ENCODE measurements at regions not wholly inside any gene's neighbourhood (a gene's known extent, or its start where the extent isn't known, plus 50 kb on each side); places are given as distances from the start of the nearest gene placed in this dataset.

DNA sequence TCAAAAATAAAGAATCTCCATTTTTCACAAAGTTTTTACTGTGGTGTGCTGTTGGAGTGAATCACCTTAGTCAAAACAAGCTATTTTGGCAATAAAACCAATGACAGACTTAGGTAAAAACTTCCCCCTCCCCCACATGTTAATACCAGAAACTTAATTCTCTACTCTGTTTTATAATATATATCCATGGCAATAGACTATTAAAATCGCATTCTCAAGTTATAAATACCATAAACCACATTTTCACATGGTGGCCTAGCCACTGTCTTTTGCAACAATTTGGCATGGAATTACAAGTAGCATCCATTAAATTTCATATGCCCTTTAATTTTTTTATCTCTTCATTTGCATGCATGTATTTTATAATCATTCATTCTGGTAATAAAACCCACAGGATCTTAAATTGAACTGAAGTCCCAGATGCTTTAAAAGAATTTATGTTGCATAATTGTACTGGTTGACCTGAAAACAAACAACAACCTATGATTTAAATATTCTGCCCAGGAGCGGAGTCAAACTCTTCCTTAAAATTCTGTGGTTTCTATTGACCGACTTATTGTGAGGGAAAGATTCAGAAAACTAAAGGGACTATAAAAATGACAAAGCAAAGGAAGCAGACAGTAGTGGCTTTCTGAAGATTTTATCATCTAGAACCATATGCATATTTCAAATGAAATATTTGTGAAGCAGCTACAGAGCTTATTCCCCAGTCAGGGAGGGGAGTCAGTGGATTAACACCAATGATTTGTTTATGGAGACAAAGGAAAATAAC is 229.0 kb upstream of the TBL1XR1 start:
- H3K9me3 ChIP-seq (ENCODE audit: control insufficient read depth in 4 of 4, low read length in 3 of 4), result no peaks in the 10 kb centered on the region
- whole genome bisulfite sequencing, result 90% methylated on average over 3 of the region's 3 CpGs
- no peaks in the 10 kb centered on the region for H3K36me3 ChIP-seq (ENCODE audit: control insufficient read depth in 4 of 4, insufficient read depth in 3 of 4, low read depth in 1 of 4, low read length in 3 of 4)
- H3K4me3 ChIP-seq (ENCODE audit: low read depth in 1 of 3, low read length in 3 of 3), result no peak overlapping the region
- no peak overlapping the region for H3K27ac ChIP-seq (ENCODE audit: low read depth in 1 of 2, low read length in 2 of 2)
- TF ChIP-seq HNF4G (IDR thresholded peaks at IDR 0.05) (no peak), RXRA (IDR thresholded peaks at IDR 0.05) (no peak), TAF1 (conservative IDR thresholded peaks at IDR 0.05) (no peak)
- TF ChIP-seq, protein P1, sequence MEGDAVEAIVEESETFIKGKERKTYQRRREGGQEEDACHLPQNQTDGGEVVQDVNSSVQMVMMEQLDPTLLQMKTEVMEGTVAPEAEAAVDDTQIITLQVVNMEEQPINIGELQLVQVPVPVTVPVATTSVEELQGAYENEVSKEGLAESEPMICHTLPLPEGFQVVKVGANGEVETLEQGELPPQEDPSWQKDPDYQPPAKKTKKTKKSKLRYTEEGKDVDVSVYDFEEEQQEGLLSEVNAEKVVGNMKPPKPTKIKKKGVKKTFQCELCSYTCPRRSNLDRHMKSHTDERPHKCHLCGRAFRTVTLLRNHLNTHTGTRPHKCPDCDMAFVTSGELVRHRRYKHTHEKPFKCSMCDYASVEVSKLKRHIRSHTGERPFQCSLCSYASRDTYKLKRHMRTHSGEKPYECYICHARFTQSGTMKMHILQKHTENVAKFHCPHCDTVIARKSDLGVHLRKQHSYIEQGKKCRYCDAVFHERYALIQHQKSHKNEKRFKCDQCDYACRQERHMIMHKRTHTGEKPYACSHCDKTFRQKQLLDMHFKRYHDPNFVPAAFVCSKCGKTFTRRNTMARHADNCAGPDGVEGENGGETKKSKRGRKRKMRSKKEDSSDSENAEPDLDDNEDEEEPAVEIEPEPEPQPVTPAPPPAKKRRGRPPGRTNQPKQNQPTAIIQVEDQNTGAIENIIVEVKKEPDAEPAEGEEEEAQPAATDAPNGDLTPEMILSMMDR (IDR thresholded peaks at IDR 0.05; ENCODE audit: low read depth, low read length, missing input control), result no peak
- H3K4me1 ChIP-seq (ENCODE audit: control insufficient read depth in 4 of 4, insufficient read depth in 4 of 4, low read length in 3 of 4), result no peaks in the 10 kb centered on the region
- H3K27me3 ChIP-seq (ENCODE audit: control insufficient read depth in 4 of 4, insufficient read depth in 4 of 4, low read length in 3 of 4), result no peaks in the 10 kb centered on the region
- no peak for DNase-seq (ENCODE audit: low spot score)
- no peak overlapping the region for H3K9ac ChIP-seq (ENCODE audit: low read depth in 1 of 2, low read length in 2 of 2)

DNA sequence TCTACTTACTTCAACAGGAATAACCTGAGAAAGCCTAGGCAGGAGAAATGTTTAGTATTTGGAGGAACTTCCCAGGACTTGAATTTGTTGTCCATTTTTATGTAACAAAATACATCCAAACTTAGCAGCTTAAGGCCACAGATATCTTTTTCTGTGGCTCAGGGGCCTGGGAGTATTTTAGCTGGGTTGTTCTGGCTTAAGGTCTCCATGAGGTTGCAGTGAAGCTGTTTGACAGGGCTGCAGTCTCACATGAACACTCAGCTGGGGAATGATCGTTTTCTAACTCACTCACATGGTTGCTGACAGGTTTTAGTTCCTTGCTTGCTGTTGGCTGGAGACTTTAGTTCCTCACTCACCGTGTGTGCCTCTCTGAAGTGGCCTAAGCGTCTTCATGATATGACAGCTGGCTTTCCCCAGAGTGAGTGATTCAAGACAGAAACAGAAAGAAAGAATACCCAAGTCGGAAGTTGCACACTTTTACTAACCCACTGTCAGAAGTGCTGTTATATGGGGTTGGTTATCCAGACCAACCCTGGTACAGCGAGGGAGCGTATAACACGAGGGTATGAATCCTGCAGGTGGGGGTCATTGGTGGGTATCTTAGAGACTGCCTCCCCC is 229.7 kb upstream of the TBL1XR1 start:
- 83% methylated on average over 7 of the region's 7 CpGs for WGBS
- H3K27ac ChIP-seq (ENCODE audit: low read depth in 1 of 2, low read length in 2 of 2), result no peak overlapping the region

DNA sequence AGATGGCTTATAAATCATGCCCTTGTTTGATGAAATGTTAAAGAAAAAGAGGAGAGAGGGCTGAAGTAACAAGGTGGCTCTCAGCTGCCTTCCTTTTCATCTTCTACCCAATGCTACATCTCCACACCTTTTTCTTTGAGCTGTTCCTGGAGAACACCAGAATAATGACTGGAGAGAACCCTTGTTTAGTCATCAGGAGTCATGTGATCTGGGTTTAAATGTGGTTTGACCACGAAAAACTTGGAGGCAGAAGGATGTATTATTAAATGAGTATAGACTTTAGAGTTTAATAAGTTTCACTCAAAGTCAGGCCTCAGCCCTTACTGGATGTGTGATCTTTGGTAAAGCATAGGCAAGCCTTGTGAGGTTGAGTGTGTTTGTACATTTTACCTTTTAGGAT is 230.3 kb upstream of the TBL1XR1 start:
- no peak overlapping the region for H3K4me3 ChIP-seq (ENCODE audit: low read depth in 1 of 3, low read length in 3 of 3)
- no peak overlapping the region for H3K27ac ChIP-seq (ENCODE audit: low read depth in 1 of 2, low read length in 2 of 2)
- no peaks in the 10 kb centered on the region for H3K27me3 ChIP-seq (ENCODE audit: control insufficient read depth in 4 of 4, insufficient read depth in 4 of 4, low read length in 3 of 4)
- 58% methylated on average over 1 of the region's 1 CpG for WGBS
- H3K9ac ChIP-seq (ENCODE audit: low read depth in 1 of 2, low read length in 2 of 2), result no peak overlapping the region
- no peaks in the 10 kb centered on the region for H3K4me1 ChIP-seq (ENCODE audit: control insufficient read depth in 4 of 4, insufficient read depth in 4 of 4, low read length in 3 of 4)
- DNase-seq (ENCODE audit: low spot score), result no peak
- no peaks in the 10 kb centered on the region for H3K36me3 ChIP-seq (ENCODE audit: control insufficient read depth in 4 of 4, insufficient read depth in 3 of 4, low read depth in 1 of 4, low read length in 3 of 4)
- no peaks in the 10 kb centered on the region for H3K9me3 ChIP-seq (ENCODE audit: control insufficient read depth in 4 of 4, low read length in 3 of 4)
- TF ChIP-seq HNF4G (IDR thresholded peaks at IDR 0.05), result no peak
- TF ChIP-seq NR2F2 (IDR thresholded peaks at IDR 0.05), result no peak
- TF ChIP-seq, protein P2, sequence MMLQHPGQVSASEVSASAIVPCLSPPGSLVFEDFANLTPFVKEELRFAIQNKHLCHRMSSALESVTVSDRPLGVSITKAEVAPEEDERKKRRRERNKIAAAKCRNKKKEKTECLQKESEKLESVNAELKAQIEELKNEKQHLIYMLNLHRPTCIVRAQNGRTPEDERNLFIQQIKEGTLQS (IDR thresholded peaks at IDR 0.05), result no peak
- no peak for TF ChIP-seq SP1 (IDR thresholded peaks at IDR 0.05)
- TF ChIP-seq, protein P3, sequence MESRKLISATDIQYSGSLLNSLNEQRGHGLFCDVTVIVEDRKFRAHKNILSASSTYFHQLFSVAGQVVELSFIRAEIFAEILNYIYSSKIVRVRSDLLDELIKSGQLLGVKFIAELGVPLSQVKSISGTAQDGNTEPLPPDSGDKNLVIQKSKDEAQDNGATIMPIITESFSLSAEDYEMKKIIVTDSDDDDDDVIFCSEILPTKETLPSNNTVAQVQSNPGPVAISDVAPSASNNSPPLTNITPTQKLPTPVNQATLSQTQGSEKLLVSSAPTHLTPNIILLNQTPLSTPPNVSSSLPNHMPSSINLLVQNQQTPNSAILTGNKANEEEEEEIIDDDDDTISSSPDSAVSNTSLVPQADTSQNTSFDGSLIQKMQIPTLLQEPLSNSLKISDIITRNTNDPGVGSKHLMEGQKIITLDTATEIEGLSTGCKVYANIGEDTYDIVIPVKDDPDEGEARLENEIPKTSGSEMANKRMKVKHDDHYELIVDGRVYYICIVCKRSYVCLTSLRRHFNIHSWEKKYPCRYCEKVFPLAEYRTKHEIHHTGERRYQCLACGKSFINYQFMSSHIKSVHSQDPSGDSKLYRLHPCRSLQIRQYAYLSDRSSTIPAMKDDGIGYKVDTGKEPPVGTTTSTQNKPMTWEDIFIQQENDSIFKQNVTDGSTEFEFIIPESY (IDR thresholded peaks at IDR 0.05), result no peak
- TF ChIP-seq GABPA (IDR thresholded peaks at IDR 0.05 in 1 of 2, conservative IDR thresholded peaks at IDR 0.05 in 1 of 2), result no peak
- TF ChIP-seq EGR1 (IDR thresholded peaks at IDR 0.05; ENCODE audit: low read depth in 2 of 2), result no peak
- TF ChIP-seq, protein P4, sequence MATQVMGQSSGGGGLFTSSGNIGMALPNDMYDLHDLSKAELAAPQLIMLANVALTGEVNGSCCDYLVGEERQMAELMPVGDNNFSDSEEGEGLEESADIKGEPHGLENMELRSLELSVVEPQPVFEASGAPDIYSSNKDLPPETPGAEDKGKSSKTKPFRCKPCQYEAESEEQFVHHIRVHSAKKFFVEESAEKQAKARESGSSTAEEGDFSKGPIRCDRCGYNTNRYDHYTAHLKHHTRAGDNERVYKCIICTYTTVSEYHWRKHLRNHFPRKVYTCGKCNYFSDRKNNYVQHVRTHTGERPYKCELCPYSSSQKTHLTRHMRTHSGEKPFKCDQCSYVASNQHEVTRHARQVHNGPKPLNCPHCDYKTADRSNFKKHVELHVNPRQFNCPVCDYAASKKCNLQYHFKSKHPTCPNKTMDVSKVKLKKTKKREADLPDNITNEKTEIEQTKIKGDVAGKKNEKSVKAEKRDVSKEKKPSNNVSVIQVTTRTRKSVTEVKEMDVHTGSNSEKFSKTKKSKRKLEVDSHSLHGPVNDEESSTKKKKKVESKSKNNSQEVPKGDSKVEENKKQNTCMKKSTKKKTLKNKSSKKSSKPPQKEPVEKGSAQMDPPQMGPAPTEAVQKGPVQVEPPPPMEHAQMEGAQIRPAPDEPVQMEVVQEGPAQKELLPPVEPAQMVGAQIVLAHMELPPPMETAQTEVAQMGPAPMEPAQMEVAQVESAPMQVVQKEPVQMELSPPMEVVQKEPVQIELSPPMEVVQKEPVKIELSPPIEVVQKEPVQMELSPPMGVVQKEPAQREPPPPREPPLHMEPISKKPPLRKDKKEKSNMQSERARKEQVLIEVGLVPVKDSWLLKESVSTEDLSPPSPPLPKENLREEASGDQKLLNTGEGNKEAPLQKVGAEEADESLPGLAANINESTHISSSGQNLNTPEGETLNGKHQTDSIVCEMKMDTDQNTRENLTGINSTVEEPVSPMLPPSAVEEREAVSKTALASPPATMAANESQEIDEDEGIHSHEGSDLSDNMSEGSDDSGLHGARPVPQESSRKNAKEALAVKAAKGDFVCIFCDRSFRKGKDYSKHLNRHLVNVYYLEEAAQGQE (IDR thresholded peaks at IDR 0.05), result no peak
- no peak for TF ChIP-seq JUND (IDR thresholded peaks at IDR 0.05)
- TF ChIP-seq, protein P5, sequence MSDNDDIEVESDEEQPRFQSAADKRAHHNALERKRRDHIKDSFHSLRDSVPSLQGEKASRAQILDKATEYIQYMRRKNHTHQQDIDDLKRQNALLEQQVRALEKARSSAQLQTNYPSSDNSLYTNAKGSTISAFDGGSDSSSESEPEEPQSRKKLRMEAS (IDR thresholded peaks at IDR 0.05), result no peak
- no peak for TF ChIP-seq RAD21 (IDR thresholded peaks at IDR 0.05)
- TF ChIP-seq, protein P1 (IDR thresholded peaks at IDR 0.05; ENCODE audit: low read depth, low read length, missing input control), result no peak

More for the DNA sequence above, 229.7 kb upstream of the TBL1XR1 start:
- H3K4me1 ChIP-seq (ENCODE audit: control insufficient read depth in 4 of 4, insufficient read depth in 4 of 4, low read length in 3 of 4), result no peaks in the 10 kb centered on the region
- no peak overlapping the region for H3K4me3 ChIP-seq (ENCODE audit: low read depth in 1 of 3, low read length in 3 of 3)
- H3K9ac ChIP-seq (ENCODE audit: low read depth in 1 of 2, low read length in 2 of 2), result no peak overlapping the region
- H3K27me3 ChIP-seq (ENCODE audit: control insufficient read depth in 4 of 4, insufficient read depth in 4 of 4, low read length in 3 of 4), result no peaks in the 10 kb centered on the region
- H3K36me3 ChIP-seq (ENCODE audit: control insufficient read depth in 4 of 4, insufficient read depth in 3 of 4, low read depth in 1 of 4, low read length in 3 of 4), result no peaks in the 10 kb centered on the region
- DNase-seq (ENCODE audit: low spot score), result no peak
- H3K9me3 ChIP-seq (ENCODE audit: control insufficient read depth in 4 of 4, low read length in 3 of 4), result no peaks in the 10 kb centered on the region
- TF ChIP-seq RXRA (IDR thresholded peaks at IDR 0.05) (no peak), HNF4A (conservative IDR thresholded peaks at IDR 0.05) (no peak), EGR1 (IDR thresholded peaks at IDR 0.05; ENCODE audit: low read depth in 2 of 2) (no peak)
- TF ChIP-seq, protein P2 (IDR thresholded peaks at IDR 0.05), result no peak
